ENCODE measurements at regions not wholly inside any gene's neighbourhood (a gene's known extent, or its start where the extent isn't known, plus 50 kb on each side); places are given as distances from the start of the nearest gene placed in this dataset.

- H3K4me3 Mint-ChIP-seq, result no peak overlapping the region
Observed at GRCh38 chr2:186303091-186303490, 183.0 kb upstream of the ZC3H15 start.

DNA sequence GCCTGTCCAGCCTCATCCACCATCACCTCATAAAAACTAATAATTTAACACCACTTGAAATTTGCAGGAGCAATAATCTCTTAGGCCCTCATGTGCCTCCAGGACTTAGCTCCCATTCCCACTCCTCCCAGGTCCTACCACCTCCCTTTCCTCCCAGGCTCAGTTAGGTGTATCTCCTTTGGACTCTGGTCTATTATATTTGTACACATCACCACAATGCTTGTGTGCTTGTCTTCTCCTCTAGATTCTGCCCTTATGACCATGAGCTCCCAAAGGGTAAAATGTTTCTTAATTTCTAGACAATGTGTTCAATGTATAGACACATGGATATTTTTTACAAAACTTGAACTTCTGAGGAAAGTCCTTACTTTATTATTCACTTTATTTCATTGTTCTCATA lies 182.0 kb upstream of the ZC3H15 start:
- peaks cover 0 to 2% (median 0%) of the 10 kb centered on the region in 4 donors for H3K4me1 Mint-ChIP-seq
- peaks cover 0 to 12% (median 2%) of the 10 kb centered on the region in 9 donors for H3K9me3 Mint-ChIP-seq
- H3K4me3 Mint-ChIP-seq, result no peak overlapping the region

More at GRCh38 chr2:186303091-186303490, 183.0 kb upstream of the ZC3H15 start:
- DNase-seq, result no peak
- peaks cover 18 to 46% (median 38%) of the 10 kb centered on the region in 3 donors for H3K36me3 Mint-ChIP-seq
- no peak for ATAC-seq
- no peak overlapping the region for H3K27ac Mint-ChIP-seq
- POLR2A ChIA-PET, result no interaction called here
- H3K27me3 Mint-ChIP-seq, result no peaks in the 10 kb centered on the region
- peaks cover 0 to 2% (median 0%) of the 10 kb centered on the region in 4 donors for H3K4me1 Mint-ChIP-seq
- H3K9me3 Mint-ChIP-seq, result peaks cover 0 to 18% (median 3%) of the 10 kb centered on the region in 9 donors

GRCh38 chr2:186306754-186307153 lies 179.3 kb upstream of the ZC3H15 start:
- ATAC-seq (no peak), DNase-seq (no peak)
- Mint-ChIP-seq H3K4me3 (no peak overlapping the region), H3K4me1 (peaks cover 0 to 2% (median 0%) of the 10 kb centered on the region in 4 donors), H3K27me3 (no peaks in the 10 kb centered on the region), H3K9me3 (peaks cover 2 to 8% (median 6%) of the 10 kb centered on the region in 9 donors), H3K36me3 (peaks cover 31 to 52% (median 39%) of the 10 kb centered on the region in 3 donors), H3K27ac (no peak overlapping the region)
- POLR2A ChIA-PET, result no interaction called here

More for the DNA sequence above, 182.0 kb upstream of the ZC3H15 start:
- Mint-ChIP-seq H3K27me3 (no peaks in the 10 kb centered on the region), H3K27ac (no peak overlapping the region), H3K36me3 (peaks cover 14 to 42% (median 40%) of the 10 kb centered on the region in 3 donors)
- no peak for DNase-seq
- no peak for ATAC-seq
- POLR2A ChIA-PET, result no interaction called here

DNA sequence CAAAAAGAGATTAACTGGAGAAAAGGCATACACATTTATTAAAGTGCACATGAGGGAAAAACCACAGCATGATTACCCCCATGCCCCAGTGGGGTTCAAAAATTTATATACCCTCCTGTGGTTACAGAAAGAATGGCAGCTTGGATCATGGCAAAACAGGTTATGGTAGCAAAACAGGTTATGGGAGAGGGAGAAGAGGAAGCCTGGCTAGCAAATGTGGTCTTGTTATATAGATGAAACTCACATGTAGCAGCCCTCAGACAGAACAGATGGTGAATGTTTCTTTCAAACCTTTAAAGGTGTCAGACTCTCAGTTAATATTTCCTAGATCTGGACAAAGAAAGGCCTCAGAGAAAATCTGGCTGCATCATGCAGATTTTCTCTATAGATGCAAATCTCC lies 178.2 kb upstream of the ZC3H15 start:
- POLR2A ChIA-PET, result no interaction called here

GRCh38 chr2:186308347-186308746 lies 177.7 kb upstream of the ZC3H15 start:
- DNase-seq (no peak), ATAC-seq (no peak)
- peaks cover 6 to 23% (median 16%) of the 10 kb centered on the region in 9 donors for H3K9me3 Mint-ChIP-seq
- H3K4me1 Mint-ChIP-seq, result peaks cover 0 to 2% (median 0%) of the 10 kb centered on the region in 4 donors
- POLR2A ChIA-PET, result no interaction called here
- H3K4me3 Mint-ChIP-seq, result no peak overlapping the region
- H3K27ac Mint-ChIP-seq, result no peak overlapping the region
- H3K36me3 Mint-ChIP-seq, result peaks cover 38 to 65% (median 48%) of the 10 kb centered on the region in 3 donors
- no peaks in the 10 kb centered on the region for H3K27me3 Mint-ChIP-seq

More for the DNA sequence above, 178.2 kb upstream of the ZC3H15 start:
- Mint-ChIP-seq H3K9me3 (peaks cover 6 to 18% (median 16%) of the 10 kb centered on the region in 9 donors), H3K4me1 (peaks cover 0 to 2% (median 0%) of the 10 kb centered on the region in 4 donors), H3K27me3 (no peaks in the 10 kb centered on the region), H3K36me3 (peaks cover 37 to 61% (median 50%) of the 10 kb centered on the region in 3 donors), H3K27ac (no peak overlapping the region), H3K4me3 (no peak overlapping the region)
- DNase-seq (no peak), ATAC-seq (no peak)

DNA sequence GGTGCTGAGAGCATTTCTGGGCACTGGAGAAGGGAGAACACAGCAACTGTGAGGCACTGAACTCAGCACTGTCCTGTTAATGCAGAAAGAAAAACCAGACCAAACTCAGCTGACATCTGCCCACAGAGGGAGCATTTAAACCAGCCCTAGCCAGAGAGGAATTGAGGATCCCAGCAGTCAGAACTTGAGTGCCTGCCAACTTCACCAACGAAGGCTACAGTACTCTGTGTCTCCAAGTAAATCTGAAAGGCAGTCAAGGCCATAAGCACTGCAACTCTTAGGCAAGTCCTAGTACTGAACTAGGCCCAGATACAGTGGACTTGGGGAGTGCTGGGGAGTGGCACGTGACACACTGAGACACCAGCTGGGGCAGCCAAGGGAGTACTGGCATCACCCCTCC lies 176.2 kb upstream of the ZC3H15 start:
- no peak overlapping the region for H3K4me3 Mint-ChIP-seq
- H3K27me3 Mint-ChIP-seq, result no peaks in the 10 kb centered on the region
- H3K36me3 Mint-ChIP-seq, result peaks cover 39 to 76% (median 45%) of the 10 kb centered on the region in 3 donors
- no peak for DNase-seq
- POLR2A ChIA-PET, result no interaction called here
- peaks cover 0 to 2% (median 0%) of the 10 kb centered on the region in 4 donors for H3K4me1 Mint-ChIP-seq
- no peak overlapping the region for H3K27ac Mint-ChIP-seq
- ATAC-seq, result no peak
- peaks cover 6 to 38% (median 25%) of the 10 kb centered on the region in 9 donors for H3K9me3 Mint-ChIP-seq

DNA sequence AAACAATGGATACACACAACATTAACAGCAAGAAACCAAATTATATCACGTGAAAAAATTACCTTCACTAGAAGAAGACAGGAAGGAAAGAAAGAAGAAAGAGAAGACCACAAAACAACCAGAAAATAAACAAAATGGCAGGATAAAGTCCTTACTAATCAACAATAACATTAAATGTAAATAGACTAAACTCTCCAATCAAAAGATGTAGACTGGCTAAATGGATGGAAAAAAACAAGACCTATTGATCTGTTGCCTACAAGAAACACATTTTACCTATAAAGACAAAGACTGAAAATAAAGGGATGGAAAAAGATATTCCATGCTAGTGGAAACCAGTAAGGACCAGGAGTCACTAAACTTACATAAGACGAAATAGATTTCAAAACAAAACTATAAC lies 167.0 kb upstream of the ZC3H15 start:
- Mint-ChIP-seq H3K36me3 (peaks cover 21 to 60% (median 45%) of the 10 kb centered on the region in 3 donors), H3K4me3 (no peak overlapping the region), H3K4me1 (peaks cover 0 to 3% (median under 1%) of the 10 kb centered on the region in 4 donors), H3K27ac (no peak overlapping the region), H3K27me3 (no peaks in the 10 kb centered on the region), H3K9me3 (peaks cover 15 to 85% (median 58%) of the 10 kb centered on the region in 9 donors)
- POLR2A ChIA-PET, result no interaction called here
- DNase-seq, result no peak
- ATAC-seq, result no peak

DNA sequence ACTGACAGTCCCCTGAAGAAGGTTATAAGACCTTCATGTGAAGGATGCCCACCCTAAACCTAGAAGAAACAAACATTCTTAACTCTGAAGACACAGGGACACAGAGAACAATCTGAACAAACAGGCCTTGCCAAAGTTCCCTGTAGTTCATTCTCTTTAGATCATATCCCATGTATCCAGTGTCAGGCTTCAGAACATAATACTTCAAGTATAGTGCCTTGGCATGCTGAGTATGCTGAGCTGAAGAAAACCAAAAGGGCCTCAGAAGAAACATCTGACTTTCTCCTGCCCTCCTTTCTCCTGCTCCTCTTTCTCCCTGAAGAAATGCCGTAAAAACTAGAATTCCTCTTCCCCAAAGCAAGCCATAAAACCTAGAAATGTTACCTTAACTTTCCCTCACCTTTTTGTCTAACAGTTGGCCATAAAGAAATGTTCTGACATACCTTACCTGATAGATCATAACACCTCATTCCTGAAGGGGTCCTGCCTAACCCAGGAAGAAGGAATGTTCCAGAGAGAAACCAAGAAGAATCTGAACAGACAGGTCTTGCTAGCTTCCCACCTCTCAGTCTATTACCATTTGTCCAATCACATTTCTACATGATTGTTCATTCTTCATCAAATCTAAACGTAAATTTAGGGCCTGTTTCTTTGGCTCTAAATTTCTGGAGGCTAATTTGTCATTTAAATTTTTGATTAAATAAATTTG lies 160.1 kb upstream of the ZC3H15 start:
- Mint-ChIP-seq H3K36me3 (peaks cover 14 to 26% (median 23%) of the 10 kb centered on the region in 3 donors), H3K9me3 (peaks cover 7 to 38% (median 26%) of the 10 kb centered on the region in 9 donors), H3K4me1 (peaks cover 0 to 6% (median 3%) of the 10 kb centered on the region in 4 donors), H3K27ac (no peak overlapping the region), H3K27me3 (no peaks in the 10 kb centered on the region), H3K4me3 (no peak overlapping the region)
- POLR2A ChIA-PET, result no interaction called here
- no peak for ATAC-seq
- no peak for DNase-seq

DNA sequence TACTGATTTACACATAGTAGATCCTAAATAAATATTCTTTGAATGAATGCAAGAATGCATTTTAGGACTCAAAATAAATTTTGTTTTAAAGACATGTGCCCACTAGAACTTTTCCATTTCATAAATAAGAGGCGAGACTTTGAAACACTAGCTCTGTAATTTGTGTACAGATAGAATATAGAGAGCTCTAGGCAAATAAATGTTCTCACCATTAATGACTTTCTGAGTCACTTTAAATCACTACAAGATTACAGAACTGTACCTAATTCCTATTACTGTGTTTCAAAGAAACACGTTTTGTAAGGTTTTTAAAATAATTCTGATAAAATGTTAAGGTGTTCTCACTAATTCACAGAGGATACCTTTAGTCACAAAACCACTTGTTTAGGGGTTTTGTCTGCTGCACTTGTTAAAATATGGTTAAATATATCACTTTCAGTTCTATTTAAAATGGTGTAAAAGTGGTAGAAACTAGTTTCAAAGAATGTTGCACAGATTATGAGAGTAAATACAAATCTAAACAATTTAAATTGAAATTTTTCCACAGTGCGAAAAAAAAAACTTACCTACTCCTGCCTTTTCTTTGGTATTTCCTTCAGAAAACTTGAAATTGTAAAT lies 158.7 kb upstream of the ZC3H15 start:
- POLR2A ChIA-PET, result no interaction called here
- no peak overlapping the region for H3K27ac Mint-ChIP-seq
- peaks cover 5 to 31% (median 24%) of the 10 kb centered on the region in 9 donors for H3K9me3 Mint-ChIP-seq
- H3K4me3 Mint-ChIP-seq, result no peak overlapping the region
- peaks cover 14 to 21% (median 18%) of the 10 kb centered on the region in 3 donors for H3K36me3 Mint-ChIP-seq
- peaks cover 0 to 6% (median 2%) of the 10 kb centered on the region in 4 donors for H3K4me1 Mint-ChIP-seq
- DNase-seq, result no peak
- ATAC-seq, result no peak
- no peaks in the 10 kb centered on the region for H3K27me3 Mint-ChIP-seq

GRCh38 chr2:186328838-186329237 lies 157.2 kb upstream of the ZC3H15 start:
- Mint-ChIP-seq H3K4me1 (peaks cover 0 to 6% (median 2%) of the 10 kb centered on the region in 4 donors), H3K9me3 (peaks cover 4 to 26% (median 12%) of the 10 kb centered on the region in 9 donors), H3K36me3 (peaks cover 7 to 21% (median 11%) of the 10 kb centered on the region in 3 donors), H3K4me3 (no peak overlapping the region), H3K27me3 (no peaks in the 10 kb centered on the region), H3K27ac (no peak overlapping the region)
- POLR2A ChIA-PET, result no interaction called here
- no peak for DNase-seq
- no peak for ATAC-seq

GRCh38 chr2:186330050-186330449 lies 156.0 kb upstream of the ZC3H15 start:
- H3K27me3 Mint-ChIP-seq, result no peaks in the 10 kb centered on the region
- no peak for ATAC-seq
- H3K4me1 Mint-ChIP-seq, result peaks cover 0 to 6% (median 2%) of the 10 kb centered on the region in 4 donors
- peaks cover 0 to 29% (median 15%) of the 10 kb centered on the region in 9 donors for H3K9me3 Mint-ChIP-seq
- DNase-seq, result no peak
- POLR2A ChIA-PET, result no interaction called here
- no peak overlapping the region for H3K4me3 Mint-ChIP-seq
- peaks cover 0 to 26% (median 8%) of the 10 kb centered on the region in 3 donors for H3K36me3 Mint-ChIP-seq
- no peak overlapping the region for H3K27ac Mint-ChIP-seq

- peaks cover 24 to 62% (median 30%) of the 10 kb centered on the region in 3 donors for H3K36me3 Mint-ChIP-seq
- POLR2A ChIA-PET, result no interaction called here
- H3K9me3 Mint-ChIP-seq, result peaks cover 0 to 46% (median 26%) of the 10 kb centered on the region in 9 donors
- ATAC-seq (no peak), DNase-seq (no peak)
- H3K4me1 Mint-ChIP-seq, result no peaks in the 10 kb centered on the region
- H3K27ac Mint-ChIP-seq, result no peak overlapping the region
- no peaks in the 10 kb centered on the region for H3K27me3 Mint-ChIP-seq
- H3K4me3 Mint-ChIP-seq, result no peak overlapping the region
Observed at GRCh38 chr2:186339716-186340115, 146.3 kb upstream of the ZC3H15 start.

DNA sequence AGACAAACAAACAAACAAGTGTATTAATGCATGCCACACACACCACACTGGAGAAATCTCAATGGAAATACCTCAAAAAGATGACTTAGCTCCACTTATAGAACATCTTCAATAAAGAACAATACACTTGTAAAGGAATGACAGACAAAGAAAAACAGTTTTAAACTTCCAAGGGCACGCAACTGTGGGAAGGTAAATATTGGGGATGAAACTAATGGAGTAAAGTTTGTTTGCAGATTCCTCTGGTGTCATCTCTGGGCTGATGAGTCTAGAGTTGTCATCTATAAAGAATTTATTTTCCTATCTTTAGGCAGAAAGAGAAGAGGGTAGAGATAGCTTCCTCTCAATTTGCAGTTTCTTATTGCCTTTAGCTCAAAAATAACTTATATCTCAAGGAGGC lies 144.0 kb upstream of the ZC3H15 start:
- no peaks in the 10 kb centered on the region for H3K27me3 Mint-ChIP-seq
- DNase-seq, result no peak
- no peak overlapping the region for H3K27ac Mint-ChIP-seq
- H3K4me3 Mint-ChIP-seq, result no peak overlapping the region
- no peak for ATAC-seq
- H3K36me3 Mint-ChIP-seq, result peaks cover 31 to 70% (median 35%) of the 10 kb centered on the region in 3 donors
- H3K9me3 Mint-ChIP-seq, result peaks cover 0 to 39% (median 22%) of the 10 kb centered on the region in 9 donors
- POLR2A ChIA-PET, result no interaction called here
- H3K4me1 Mint-ChIP-seq, result peaks cover 0 to 3% (median 0%) of the 10 kb centered on the region in 4 donors

Data from naive thymus-derived CD8-positive, alpha-beta T cell (primary cell).